ENCODE measurements at regions not wholly inside any gene's neighbourhood (a gene's known extent, or its start where the extent isn't known, plus 50 kb on each side); places are given as distances from the start of the nearest gene placed in this dataset.

DNA sequence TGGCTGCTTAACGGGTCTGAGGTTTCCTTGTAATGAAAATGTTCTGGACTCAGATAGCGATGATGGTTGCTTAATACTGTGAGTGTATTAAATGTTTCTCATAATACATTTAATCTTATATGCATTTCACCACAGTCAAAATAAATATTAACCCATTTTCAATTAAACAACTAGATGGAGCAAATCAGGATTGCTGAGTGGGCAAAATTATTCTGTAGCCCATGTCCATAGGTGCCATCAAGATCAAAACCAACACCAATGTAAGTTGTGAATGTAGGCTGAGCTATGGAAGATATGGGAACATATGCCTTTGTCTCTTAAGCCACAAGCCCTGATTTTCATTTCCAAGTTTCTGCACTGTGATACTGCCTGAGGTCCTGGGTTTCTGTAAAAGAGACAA lies 572.6 kb upstream of the EEF2KMT start:
- Histone ChIP-seq H3K27ac (ENCODE audit: poor library complexity, severe bottlenecking) (no peak overlapping the region), H3K4me3 (ENCODE audit: severe bottlenecking) (no peak overlapping the region), H3K9me3 (ENCODE audit: severe bottlenecking) (no peaks in the 10 kb centered on the region), H3K4me1 (ENCODE audit: insufficient read depth, poor library complexity, severe bottlenecking) (no peaks in the 10 kb centered on the region), H3K36me3 (ENCODE audit: low read depth) (no peaks in the 10 kb centered on the region), H3K27me3 (ENCODE audit: insufficient read depth, poor library complexity, severe bottlenecking) (no peaks in the 10 kb centered on the region)
- no peak for DNase-seq (ENCODE audit: low spot score)
- TF ChIP-seq, protein P1, sequence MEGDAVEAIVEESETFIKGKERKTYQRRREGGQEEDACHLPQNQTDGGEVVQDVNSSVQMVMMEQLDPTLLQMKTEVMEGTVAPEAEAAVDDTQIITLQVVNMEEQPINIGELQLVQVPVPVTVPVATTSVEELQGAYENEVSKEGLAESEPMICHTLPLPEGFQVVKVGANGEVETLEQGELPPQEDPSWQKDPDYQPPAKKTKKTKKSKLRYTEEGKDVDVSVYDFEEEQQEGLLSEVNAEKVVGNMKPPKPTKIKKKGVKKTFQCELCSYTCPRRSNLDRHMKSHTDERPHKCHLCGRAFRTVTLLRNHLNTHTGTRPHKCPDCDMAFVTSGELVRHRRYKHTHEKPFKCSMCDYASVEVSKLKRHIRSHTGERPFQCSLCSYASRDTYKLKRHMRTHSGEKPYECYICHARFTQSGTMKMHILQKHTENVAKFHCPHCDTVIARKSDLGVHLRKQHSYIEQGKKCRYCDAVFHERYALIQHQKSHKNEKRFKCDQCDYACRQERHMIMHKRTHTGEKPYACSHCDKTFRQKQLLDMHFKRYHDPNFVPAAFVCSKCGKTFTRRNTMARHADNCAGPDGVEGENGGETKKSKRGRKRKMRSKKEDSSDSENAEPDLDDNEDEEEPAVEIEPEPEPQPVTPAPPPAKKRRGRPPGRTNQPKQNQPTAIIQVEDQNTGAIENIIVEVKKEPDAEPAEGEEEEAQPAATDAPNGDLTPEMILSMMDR (IDR thresholded peaks at IDR 0.05; ENCODE audit: poor library complexity, severe bottlenecking): no peak
- ATAC-seq (ENCODE audit: low read depth): no peak

DNA sequence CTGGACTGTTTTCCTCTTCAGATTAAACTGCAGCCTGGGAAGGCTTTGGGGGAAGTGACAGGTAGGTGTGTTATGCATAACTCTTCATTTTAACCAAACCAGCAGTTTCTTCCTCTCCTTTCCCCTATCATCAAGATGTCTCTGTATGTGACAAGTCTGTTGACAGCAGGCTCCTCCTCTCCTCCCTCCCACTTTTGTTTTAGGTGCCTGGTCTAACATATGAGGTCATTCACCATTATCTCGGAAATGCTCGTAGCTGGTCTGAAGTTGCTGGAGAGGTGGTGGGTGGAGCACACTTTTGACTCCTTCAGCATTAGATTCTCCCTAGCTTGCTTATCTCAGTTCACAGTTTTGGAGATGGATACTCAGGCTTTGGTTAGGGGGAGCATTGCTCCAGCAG lies 571.0 kb upstream of the EEF2KMT start:
- Histone ChIP-seq H3K27me3 (ENCODE audit: insufficient read depth, poor library complexity, severe bottlenecking) (no peaks in the 10 kb centered on the region), H3K36me3 (ENCODE audit: low read depth) (no peaks in the 10 kb centered on the region), H3K4me1 (ENCODE audit: insufficient read depth, poor library complexity, severe bottlenecking) (no peaks in the 10 kb centered on the region), H3K27ac (ENCODE audit: poor library complexity, severe bottlenecking) (no peak overlapping the region), H3K9me3 (ENCODE audit: severe bottlenecking) (no peaks in the 10 kb centered on the region), H3K4me3 (ENCODE audit: severe bottlenecking) (no peak overlapping the region)
- DNase-seq (ENCODE audit: low spot score) (no peak), ATAC-seq (ENCODE audit: low read depth) (no peak)
- TF ChIP-seq, protein P1 (IDR thresholded peaks at IDR 0.05; ENCODE audit: poor library complexity, severe bottlenecking): no peak

DNA sequence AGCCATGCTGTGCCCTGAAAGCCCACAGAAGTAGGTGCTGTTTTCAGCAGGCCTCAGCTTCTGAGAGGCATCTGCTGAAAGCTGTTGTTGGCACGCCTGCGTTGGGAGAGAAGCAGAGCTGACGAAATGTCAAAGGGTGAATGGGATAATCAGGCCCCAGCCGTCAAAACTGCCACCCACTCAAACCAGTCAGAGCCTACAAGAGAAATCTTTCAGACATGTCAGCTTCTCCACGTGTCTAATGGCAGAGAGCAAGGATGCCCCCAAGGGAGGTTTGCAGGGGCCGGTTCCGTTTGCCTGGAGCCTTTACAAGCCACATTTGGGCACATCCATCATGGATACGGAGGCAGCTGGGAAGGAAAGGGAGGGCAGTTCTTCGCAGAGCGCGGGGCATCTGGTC lies 568.2 kb upstream of the EEF2KMT start:
- TF ChIP-seq, protein P1 (IDR thresholded peaks at IDR 0.05; ENCODE audit: poor library complexity, severe bottlenecking): no peak
- Histone ChIP-seq H3K27ac (ENCODE audit: poor library complexity, severe bottlenecking) (no peak overlapping the region), H3K27me3 (ENCODE audit: insufficient read depth, poor library complexity, severe bottlenecking) (no peaks in the 10 kb centered on the region), H3K36me3 (ENCODE audit: low read depth) (no peaks in the 10 kb centered on the region), H3K4me1 (ENCODE audit: insufficient read depth, poor library complexity, severe bottlenecking) (no peaks in the 10 kb centered on the region), H3K4me3 (ENCODE audit: severe bottlenecking) (no peak overlapping the region), H3K9me3 (ENCODE audit: severe bottlenecking) (no peaks in the 10 kb centered on the region)
- ATAC-seq (ENCODE audit: low read depth): no peak
- DNase-seq (ENCODE audit: low spot score): no peak

DNA sequence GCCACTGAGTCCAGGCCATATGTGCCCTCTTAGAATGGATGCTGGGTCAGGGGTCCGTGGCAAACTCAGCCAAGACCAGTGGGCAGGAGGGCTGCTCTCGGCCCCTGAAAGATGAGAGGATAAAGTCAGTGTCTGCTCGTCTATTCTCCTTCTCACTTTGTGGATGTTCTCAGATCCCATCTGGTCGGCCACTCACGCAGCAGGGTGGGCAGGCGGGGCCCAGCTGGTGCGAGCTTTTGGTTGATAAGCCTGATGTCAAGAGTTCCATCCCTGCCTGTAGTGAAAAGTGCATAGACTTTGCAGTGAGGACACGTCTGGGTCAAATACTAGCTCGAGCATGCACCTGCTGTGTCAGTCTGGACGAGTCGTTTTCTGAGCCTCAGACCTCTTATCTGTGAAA lies 556.2 kb upstream of the EEF2KMT start:
- H3K9me3 ChIP-seq (ENCODE audit: severe bottlenecking): no peaks in the 10 kb centered on the region
- no peak for DNase-seq (ENCODE audit: low spot score)

DNA sequence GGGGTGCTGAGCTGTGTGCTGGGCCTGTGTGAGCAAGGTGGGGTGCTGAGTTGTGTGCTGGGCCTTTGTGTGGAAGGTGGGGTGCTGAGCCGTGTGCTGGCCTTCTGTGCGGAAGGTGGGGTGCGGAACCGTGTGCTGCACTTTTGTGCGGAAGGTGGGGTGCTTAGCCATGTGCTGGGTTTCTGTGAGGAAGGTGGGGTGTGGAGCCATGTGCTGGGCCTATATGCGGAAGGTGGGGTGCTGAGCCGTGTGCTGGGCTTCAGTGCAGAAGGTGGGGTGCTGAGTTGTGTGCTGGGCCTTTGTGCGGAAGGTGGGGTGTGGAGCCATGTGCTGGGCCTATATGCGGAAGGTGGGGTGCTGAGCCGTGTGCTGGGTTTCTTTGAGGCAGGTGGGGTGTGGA lies 555.4 kb upstream of the EEF2KMT start:
- H3K27me3 ChIP-seq (ENCODE audit: insufficient read depth, poor library complexity, severe bottlenecking): no peaks in the 10 kb centered on the region
- H3K27ac ChIP-seq (ENCODE audit: poor library complexity, severe bottlenecking): no peak overlapping the region
- no peak overlapping the region for H3K4me3 ChIP-seq (ENCODE audit: severe bottlenecking)
- H3K9me3 ChIP-seq (ENCODE audit: severe bottlenecking): no peaks in the 10 kb centered on the region
- no peaks in the 10 kb centered on the region for H3K4me1 ChIP-seq (ENCODE audit: insufficient read depth, poor library complexity, severe bottlenecking)
- ATAC-seq (ENCODE audit: low read depth): no peak
- H3K36me3 ChIP-seq (ENCODE audit: low read depth): no peaks in the 10 kb centered on the region
- TF ChIP-seq, protein P1 (IDR thresholded peaks at IDR 0.05; ENCODE audit: poor library complexity, severe bottlenecking): no peak
- DNase-seq (ENCODE audit: low spot score): no peak

More for the DNA sequence above, 556.2 kb upstream of the EEF2KMT start:
- Histone ChIP-seq H3K4me3 (ENCODE audit: severe bottlenecking) (no peak overlapping the region), H3K4me1 (ENCODE audit: insufficient read depth, poor library complexity, severe bottlenecking) (no peaks in the 10 kb centered on the region), H3K27ac (ENCODE audit: poor library complexity, severe bottlenecking) (no peak overlapping the region), H3K36me3 (ENCODE audit: low read depth) (no peaks in the 10 kb centered on the region), H3K27me3 (ENCODE audit: insufficient read depth, poor library complexity, severe bottlenecking) (no peaks in the 10 kb centered on the region)
- ATAC-seq (ENCODE audit: low read depth): no peak
- TF ChIP-seq, protein P1 (IDR thresholded peaks at IDR 0.05; ENCODE audit: poor library complexity, severe bottlenecking): no peak
